HEK293 (cell line): ENCODE measurements at regions not wholly inside any gene's neighbourhood (a gene's known extent, or its start where the extent isn't known, plus 50 kb on each side); places are given as distances from the start of the nearest gene placed in this dataset.

ENCODE experiments used
- CTCF ChIA-PET: fragments of 350-600 bp; formaldehyde crosslinking; extraction: SDS; loops from one replicate; lab custom pipeline; 2021; ENCODE audit warnings: antibody characterized with exemption; lab: Yijun Ruan, JAX
- POLR2A ChIA-PET: fragments of 300-600 bp; formaldehyde crosslinking; extraction: SDS; loops from one replicate; lab custom pipeline; 2020; ENCODE audit warnings: antibody characterized with exemption, inconsistent platforms; lab: Yijun Ruan, JAX
- H3K27ac ChIP-seq: fragments of 200-500 bp; sonication (Bioruptor generic); 2 replicates; pipeline ENCODE4 v1.5.1; 2014; ENCODE audit warnings: low read depth, low read length, control low read depth, inconsistent platforms; ENCODE audit errors: extremely low read depth
- H3K36me3 ChIP-seq, 2 experiments: fragments of 200-500 bp in 1 of 2; sonication (Bioruptor generic) in 1 of 2; 1 replicate in 1 of 2; 2 replicates in 1 of 2; pipeline ENCODE4 v1.5.1; 2014 to 2017; ENCODE audit warnings: inconsistent platforms in 2 of 2, low read length in 2 of 2; ENCODE audit not compliant: control insufficient read depth in 2 of 2, insufficient read depth in 1 of 2
- H3K4me1 ChIP-seq: fragments of 200-500 bp; sonication (Bioruptor generic); 2 replicates; pipeline ENCODE4 v1.5.1; 2014; ENCODE audit warnings: mild to moderate bottlenecking, low read length, inconsistent platforms; ENCODE audit not compliant: control insufficient read depth, insufficient read depth
- H3K4me3 ChIP-seq: 2 replicates; pipeline ENCODE4 v1.5.1; 2011; ENCODE audit warnings: low read depth, mild to moderate bottlenecking, control low read depth, low read length, moderate library complexity
- H3K9me3 ChIP-seq: fragments of 200-500 bp; sonication (Bioruptor generic); 2 replicates; pipeline ENCODE4 v1.5.1; 2014; ENCODE audit warnings: low read depth, low read length, inconsistent platforms; ENCODE audit not compliant: control insufficient read depth, insufficient read depth
- GLIS1 ChIP-seq: fragments of 450-650 bp; formaldehyde crosslinking; IDR thresholded peaks from 2 replicates; pipeline ENCODE4 v1.5.1; 2016; ENCODE audit warnings: missing biosample characterization, missing genetic modification characterization
- HOXC10 ChIP-seq: sonication (generic); formaldehyde crosslinking; IDR thresholded peaks from 2 replicates; pipeline ENCODE4 v1.8.1; 2023; ENCODE audit warnings: mild to moderate bottlenecking, missing genetic modification reagents
- MEIS1 ChIP-seq: sonication (generic); formaldehyde crosslinking; IDR thresholded peaks from 2 replicates; pipeline ENCODE4 v1.8.1; 2022; ENCODE audit warnings: missing genetic modification reagents, mild to moderate bottlenecking, borderline replicate concordance
- PRDM1 ChIP-seq: fragments of 450-650 bp; formaldehyde crosslinking; IDR thresholded peaks from 2 replicates; pipeline ENCODE4; 2016; ENCODE audit warnings: missing biosample characterization, missing genetic modification characterization
- TCF7L2 ChIP-seq: IDR thresholded peaks from 2 replicates; pipeline ENCODE4 v1.6.1; 2011; ENCODE audit warnings: low read depth, mild to moderate bottlenecking, inconsistent platforms, low read length, moderate library complexity, borderline replicate concordance
- YY1 ChIP-seq: fragments of 450-650 bp; formaldehyde crosslinking; IDR thresholded peaks from 2 replicates; pipeline ENCODE4 v1.5.1; 2018; ENCODE audit warnings: missing biosample characterization, missing genetic modification characterization
- ZBTB1 ChIP-seq: fragments of 450-650 bp; formaldehyde crosslinking; IDR thresholded peaks from 2 replicates; pipeline ENCODE4 v1.5.1; 2016; ENCODE audit warnings: missing biosample characterization, missing genetic modification characterization
- ZBTB20 ChIP-seq: fragments of 450-650 bp; formaldehyde crosslinking; IDR thresholded peaks from 2 replicates; pipeline ENCODE4 v1.5.1; 2016; ENCODE audit warnings: missing biosample characterization, missing genetic modification characterization
- ZBTB21 ChIP-seq: fragments of 450-650 bp; formaldehyde crosslinking; IDR thresholded peaks from 2 replicates; pipeline ENCODE4 v1.5.1; 2017; ENCODE audit warnings: missing biosample characterization, missing genetic modification characterization
- ZBTB7A ChIP-seq: fragments of 450-650 bp; formaldehyde crosslinking; IDR thresholded peaks from 2 replicates; pipeline ENCODE4 v1.5.1; 2016; ENCODE audit warnings: low read depth, missing biosample characterization, missing genetic modification characterization
- ZNF114 ChIP-seq: fragments of 450-650 bp; formaldehyde crosslinking; IDR thresholded peaks from 2 replicates; pipeline ENCODE4 v1.5.0; 2017; ENCODE audit warnings: missing biosample characterization, missing genetic modification characterization
- ZNF16 ChIP-seq: fragments of 450-650 bp; formaldehyde crosslinking; IDR thresholded peaks from 2 replicates; pipeline ENCODE4 v1.5.1; 2016; ENCODE audit warnings: low read depth, missing biosample characterization, missing genetic modification characterization
- ZNF211 ChIP-seq: fragments of 450-650 bp; formaldehyde crosslinking; IDR thresholded peaks from 2 replicates; pipeline ENCODE4 v1.5.1; 2016; ENCODE audit warnings: low read depth, missing biosample characterization, missing genetic modification characterization
- ZNF214 ChIP-seq: fragments of 450-650 bp; formaldehyde crosslinking; IDR thresholded peaks from 2 replicates; pipeline ENCODE4 v1.5.1; 2017; ENCODE audit warnings: missing biosample characterization, mild to moderate bottlenecking, missing genetic modification characterization, borderline replicate concordance
- ZNF223 ChIP-seq: fragments of 450-650 bp; formaldehyde crosslinking; IDR thresholded peaks from 2 replicates; pipeline ENCODE4 v1.5.1; 2016; ENCODE audit warnings: missing biosample characterization, missing genetic modification characterization
- ZNF266 ChIP-seq: fragments of 450-650 bp; formaldehyde crosslinking; IDR thresholded peaks from 2 replicates; pipeline ENCODE4 v1.5.1; 2016; ENCODE audit warnings: missing biosample characterization, missing genetic modification characterization, low read depth
- ZNF391 ChIP-seq: fragments of 450-650 bp; formaldehyde crosslinking; IDR thresholded peaks from 2 replicates; pipeline ENCODE4 v1.5.1; 2016; ENCODE audit warnings: low read depth, missing biosample characterization, missing genetic modification characterization, borderline replicate concordance
- ZNF510 ChIP-seq: fragments of 450-650 bp; formaldehyde crosslinking; IDR thresholded peaks from 2 replicates; pipeline ENCODE4 v1.5.1; 2018; ENCODE audit warnings: mild to moderate bottlenecking, missing genetic modification characterization, missing biosample characterization; ENCODE audit not compliant: insufficient replicate concordance
- ZNF530 ChIP-seq: fragments of 450-650 bp; formaldehyde crosslinking; IDR thresholded peaks from 2 replicates; pipeline ENCODE4 v1.5.1; 2016; ENCODE audit warnings: low read depth, missing biosample characterization, missing genetic modification characterization
- ZNF560 ChIP-seq: fragments of 450-650 bp; formaldehyde crosslinking; IDR thresholded peaks from 2 replicates; pipeline ENCODE4 v1.5.1; 2017; ENCODE audit warnings: missing biosample characterization, missing genetic modification characterization, borderline replicate concordance
- ZNF658 ChIP-seq: fragments of 450-650 bp; formaldehyde crosslinking; IDR thresholded peaks from 2 replicates; pipeline ENCODE4; 2016; ENCODE audit warnings: missing biosample characterization, missing genetic modification characterization
- ZNF677 ChIP-seq: fragments of 450-650 bp; IDR thresholded peaks from 2 replicates; pipeline ENCODE4 v1.5.0; 2018; ENCODE audit warnings: missing biosample characterization, mild to moderate bottlenecking, missing genetic modification characterization, moderate library complexity
- ZNF707 ChIP-seq: fragments of 450-650 bp; formaldehyde crosslinking; IDR thresholded peaks from 2 replicates; pipeline ENCODE4 v1.5.1; 2016; ENCODE audit warnings: missing biosample characterization, missing genetic modification characterization
- ZNF747 ChIP-seq: fragments of 450-650 bp; formaldehyde crosslinking; IDR thresholded peaks from 2 replicates; pipeline ENCODE4 v1.5.1; 2016; ENCODE audit warnings: missing biosample characterization, missing genetic modification characterization
- ZNF792 ChIP-seq: fragments of 450-650 bp; formaldehyde crosslinking; IDR thresholded peaks from 2 replicates; pipeline ENCODE4 v1.5.1; 2016; ENCODE audit warnings: missing biosample characterization, missing genetic modification characterization
- ZSCAN30 ChIP-seq: fragments of 450-650 bp; IDR thresholded peaks from 2 replicates; pipeline ENCODE4 v1.5.1; 2018; ENCODE audit warnings: missing biosample characterization, mild to moderate bottlenecking, missing genetic modification characterization, moderate library complexity
- TF ChIP-seq, protein P1 (sequence below): fragments of 450-650 bp; formaldehyde crosslinking; IDR thresholded peaks from 2 replicates; pipeline ENCODE4 v1.5.1; 2016; ENCODE audit warnings: missing biosample characterization, missing genetic modification characterization
- TF ChIP-seq, protein P2 (sequence below): fragments of 450-650 bp; formaldehyde crosslinking; IDR thresholded peaks from 2 replicates; pipeline ENCODE4 v1.5.1; 2016; ENCODE audit warnings: missing biosample characterization, missing genetic modification characterization
- TF ChIP-seq, protein P3 (sequence below): fragments of 450-650 bp; formaldehyde crosslinking; IDR thresholded peaks from 2 replicates; pipeline ENCODE4 v1.5.1; 2016; ENCODE audit warnings: missing biosample characterization, missing genetic modification characterization

DNA sequence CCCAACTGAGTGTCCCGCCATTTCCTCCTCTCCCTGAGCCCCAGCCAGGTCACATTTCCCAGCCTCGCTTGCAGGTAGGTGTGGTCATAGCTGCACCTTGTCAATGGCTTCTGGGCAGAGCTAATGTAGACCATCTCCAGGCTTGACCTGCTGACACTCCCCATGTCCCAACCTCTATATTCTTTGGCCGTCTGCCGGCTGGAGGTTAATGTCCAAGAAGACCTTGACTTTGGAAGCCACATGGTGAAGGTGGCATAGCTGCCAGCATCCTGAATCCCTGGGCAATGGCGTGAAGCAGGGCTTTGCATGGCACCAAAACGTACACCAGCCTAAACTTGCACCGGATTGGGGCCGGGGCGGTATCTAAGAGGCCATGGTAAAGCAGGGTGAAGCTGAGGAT, 88.3 kb downstream of the SPP2 start:
- ChIA-PET CTCF (interaction anchor here (0.6 to 0.9 kb wide), 3 partner anchors 123 to 230 kb away, joined by 3 to 5 read pairs (median 3); no protein-coding TSS in a partner anchor), POLR2A (no interaction called here)
- no peaks in the 10 kb centered on the region for H3K9me3 ChIP-seq
- no peak overlapping the region for H3K27ac ChIP-seq
- TF ChIP-seq ZSCAN30 (no peak), ZNF211 (no peak), ZNF114 (tag by site-specific recombination) (no peak), ZNF707 (tag by site-specific recombination) (no peak), ZNF266 (tag by site-specific recombination) (no peak), YY1 (tag by site-specific recombination) (no peak), HOXC10 (CRISPR knock-in tag) (no peak), ZNF510 (no peak), ZNF391 (tag by site-specific recombination) (no peak), ZNF223 (tag by site-specific recombination) (no peak), ZNF16 (no peak), TCF7L2 (no peak)
- TF ChIP-seq, protein P1, sequence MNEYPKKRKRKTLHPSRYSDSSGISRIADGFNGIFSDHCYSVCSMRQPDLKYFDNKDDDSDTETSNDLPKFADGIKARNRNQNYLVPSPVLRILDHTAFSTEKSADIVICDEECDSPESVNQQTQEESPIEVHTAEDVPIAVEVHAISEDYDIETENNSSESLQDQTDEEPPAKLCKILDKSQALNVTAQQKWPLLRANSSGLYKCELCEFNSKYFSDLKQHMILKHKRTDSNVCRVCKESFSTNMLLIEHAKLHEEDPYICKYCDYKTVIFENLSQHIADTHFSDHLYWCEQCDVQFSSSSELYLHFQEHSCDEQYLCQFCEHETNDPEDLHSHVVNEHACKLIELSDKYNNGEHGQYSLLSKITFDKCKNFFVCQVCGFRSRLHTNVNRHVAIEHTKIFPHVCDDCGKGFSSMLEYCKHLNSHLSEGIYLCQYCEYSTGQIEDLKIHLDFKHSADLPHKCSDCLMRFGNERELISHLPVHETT (tag by site-specific recombination) = no peak
- no peaks in the 10 kb centered on the region for H3K4me1 ChIP-seq
- no peak overlapping the region for H3K4me3 ChIP-seq
- no peaks in the 10 kb centered on the region for H3K36me3 ChIP-seq

DNA sequence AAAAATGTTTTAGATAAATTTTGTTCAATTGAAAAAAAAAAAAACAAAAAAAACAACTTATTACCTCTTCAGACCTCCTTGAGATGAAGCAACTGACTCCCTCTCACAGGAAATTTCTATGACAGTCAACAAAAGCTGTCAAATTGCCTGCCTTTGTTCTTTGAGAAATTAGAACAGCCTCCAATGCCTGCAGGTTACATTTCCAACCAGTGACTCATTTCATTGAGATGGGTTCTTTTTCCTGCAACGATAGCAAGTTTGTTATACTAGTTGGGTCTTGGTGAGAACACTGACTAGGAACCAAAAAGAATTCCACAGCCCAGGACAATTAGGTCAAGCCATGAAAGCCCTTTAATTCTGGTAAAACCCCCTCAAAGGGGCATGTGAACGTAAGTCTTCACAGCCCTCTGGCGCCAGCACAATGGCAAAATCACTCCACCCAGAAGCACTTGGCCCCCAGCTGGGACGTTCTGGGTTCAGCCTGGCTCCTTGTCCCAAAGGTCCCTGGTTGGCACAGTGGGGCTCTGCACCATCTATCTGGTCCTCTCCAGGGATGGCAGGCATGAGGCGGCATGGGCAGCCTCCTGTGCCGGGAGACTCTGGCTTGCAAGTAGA, 87.0 kb downstream of the SPP2 start:
- Histone ChIP-seq H3K4me3 (no peak overlapping the region), H3K9me3 (no peaks in the 10 kb centered on the region), H3K36me3 (no peaks in the 10 kb centered on the region), H3K4me1 (no peaks in the 10 kb centered on the region), H3K27ac (no peak overlapping the region)
- ChIA-PET CTCF (interaction anchor here (0.7 to 6.0 kb wide), 5 partner anchors 42 to 407 kb away, joined by 3 to 39 read pairs (median 3); partner anchors contain the start of gene ARL4C), POLR2A (no interaction called here)
- TF ChIP-seq ZNF560 (tag by site-specific recombination) = no peak
- no peak for TF ChIP-seq ZNF211
- peak; percentile 78 for TF ChIP-seq ZNF677

DNA sequence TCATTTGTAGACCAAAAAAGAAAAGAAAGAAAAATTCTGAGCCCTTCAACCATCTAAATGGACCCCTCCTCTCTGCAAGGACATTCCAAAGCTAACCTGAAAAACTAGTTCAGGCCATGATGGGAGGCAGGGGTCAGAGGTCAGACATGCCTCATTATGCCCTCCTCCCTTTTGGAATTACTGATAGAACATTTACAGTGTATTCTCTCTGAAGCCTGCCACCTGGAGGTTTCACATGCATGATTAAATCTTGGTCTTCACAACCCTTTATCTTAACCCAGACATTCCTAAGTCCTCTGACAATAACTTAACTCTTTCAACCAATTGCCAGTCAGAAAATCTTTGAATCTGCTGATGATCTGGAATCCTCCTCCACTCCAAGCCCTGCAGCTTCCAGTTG, 86.0 kb downstream of the SPP2 start:
- no peaks in the 10 kb centered on the region for H3K9me3 ChIP-seq
- CTCF ChIA-PET = interaction anchor here (0.6 to 6.0 kb wide), 12 partner anchors 13 to 1007 kb away, joined by 3 to 39 read pairs (median 4); no protein-coding TSS in a partner anchor
- no peak overlapping the region for H3K27ac ChIP-seq
- no peaks in the 10 kb centered on the region for H3K36me3 ChIP-seq
- POLR2A ChIA-PET = no interaction called here
- no peaks in the 10 kb centered on the region for H3K4me1 ChIP-seq
- TF ChIP-seq, protein P2, sequence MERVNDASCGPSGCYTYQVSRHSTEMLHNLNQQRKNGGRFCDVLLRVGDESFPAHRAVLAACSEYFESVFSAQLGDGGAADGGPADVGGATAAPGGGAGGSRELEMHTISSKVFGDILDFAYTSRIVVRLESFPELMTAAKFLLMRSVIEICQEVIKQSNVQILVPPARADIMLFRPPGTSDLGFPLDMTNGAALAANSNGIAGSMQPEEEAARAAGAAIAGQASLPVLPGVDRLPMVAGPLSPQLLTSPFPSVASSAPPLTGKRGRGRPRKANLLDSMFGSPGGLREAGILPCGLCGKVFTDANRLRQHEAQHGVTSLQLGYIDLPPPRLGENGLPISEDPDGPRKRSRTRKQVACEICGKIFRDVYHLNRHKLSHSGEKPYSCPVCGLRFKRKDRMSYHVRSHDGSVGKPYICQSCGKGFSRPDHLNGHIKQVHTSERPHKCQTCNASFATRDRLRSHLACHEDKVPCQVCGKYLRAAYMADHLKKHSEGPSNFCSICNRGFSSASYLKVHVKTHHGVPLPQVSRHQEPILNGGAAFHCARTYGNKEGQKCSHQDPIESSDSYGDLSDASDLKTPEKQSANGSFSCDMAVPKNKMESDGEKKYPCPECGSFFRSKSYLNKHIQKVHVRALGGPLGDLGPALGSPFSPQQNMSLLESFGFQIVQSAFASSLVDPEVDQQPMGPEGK (tag by site-specific recombination) = no peak
- TF ChIP-seq ZBTB20 (tag by site-specific recombination) (no peak), ZNF530 (no peak), ZBTB1 (tag by site-specific recombination) (no peak), ZBTB7A (tag by site-specific recombination) (no peak), MEIS1 (CRISPR knock-in tag) (no peak), ZSCAN30 (no peak), ZNF114 (tag by site-specific recombination) (no peak), PRDM1 (no peak), ZNF658 (no peak), ZBTB21 (tag by site-specific recombination) (no peak), ZNF792 (tag by site-specific recombination) (no peak), ZNF747 (tag by site-specific recombination) (no peak), GLIS1 (tag by site-specific recombination) (no peak), ZNF214 (tag by site-specific recombination) (no peak)
- TF ChIP-seq, protein P3, sequence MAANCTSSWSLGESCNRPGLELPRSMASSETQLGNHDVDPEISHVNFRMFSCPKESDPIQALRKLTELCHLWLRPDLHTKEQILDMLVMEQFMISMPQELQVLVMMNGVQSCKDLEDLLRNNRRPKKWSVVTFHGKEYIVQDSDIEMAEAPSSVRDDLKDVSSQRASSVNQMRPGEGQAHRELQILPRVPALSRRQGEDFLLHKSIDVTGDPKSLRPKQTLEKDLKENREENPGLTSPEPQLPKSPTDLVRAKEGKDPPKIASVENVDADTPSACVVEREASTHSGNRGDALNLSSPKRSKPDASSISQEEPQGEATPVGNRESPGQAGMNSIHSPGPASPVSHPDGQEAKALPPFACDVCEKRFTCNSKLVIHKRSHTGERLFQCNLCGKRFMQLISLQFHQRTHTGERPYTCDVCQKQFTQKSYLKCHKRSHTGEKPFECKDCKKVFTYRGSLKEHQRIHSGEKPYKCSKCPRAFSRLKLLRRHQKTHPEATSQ (tag by site-specific recombination) = no peak
- no peak overlapping the region for H3K4me3 ChIP-seq
